ENCODE measurements at regions not wholly inside any gene's neighbourhood (a gene's known extent, or its start where the extent isn't known, plus 50 kb on each side); places are given as distances from the start of the nearest gene placed in this dataset.

DNA sequence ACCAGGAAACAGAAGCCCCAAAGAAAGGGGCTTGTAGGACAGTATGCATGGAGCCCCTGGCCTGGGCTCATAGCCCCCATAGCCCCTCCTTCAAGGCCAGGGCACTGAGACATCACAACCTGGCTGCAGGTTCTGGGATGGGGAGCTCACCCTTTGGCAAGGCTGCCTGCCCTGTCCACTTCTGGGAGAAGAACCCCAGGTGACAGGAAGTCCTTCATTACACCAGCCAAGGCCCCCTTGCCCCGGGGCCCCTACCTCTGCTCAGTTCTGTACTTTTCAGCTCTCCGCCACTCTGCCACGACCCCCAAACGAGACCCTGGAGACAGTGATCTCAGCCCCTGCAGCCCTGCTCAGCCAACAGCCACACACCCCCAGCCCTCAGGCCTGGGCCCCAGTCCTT lies 223.2 kb upstream of the RTL1 start:
- H3K27ac ChIP-seq = no peak overlapping the region
- H3K36me3 ChIP-seq (ENCODE audit: insufficient read depth) = no peaks in the 10 kb centered on the region
- no peaks in the 10 kb centered on the region for H4K20me1 ChIP-seq (ENCODE audit: insufficient read depth)
- no peak overlapping the region for H3K9ac ChIP-seq
- no peaks in the 10 kb centered on the region for H3K79me2 ChIP-seq (ENCODE audit: insufficient read depth, low read depth)
- H3K27me3 ChIP-seq (ENCODE audit: insufficient read depth, low read depth) = peaks cover 8% of the 10 kb centered on the region
- no peak overlapping the region for H3K4me2 ChIP-seq
- TF ChIP-seq, protein P1, sequence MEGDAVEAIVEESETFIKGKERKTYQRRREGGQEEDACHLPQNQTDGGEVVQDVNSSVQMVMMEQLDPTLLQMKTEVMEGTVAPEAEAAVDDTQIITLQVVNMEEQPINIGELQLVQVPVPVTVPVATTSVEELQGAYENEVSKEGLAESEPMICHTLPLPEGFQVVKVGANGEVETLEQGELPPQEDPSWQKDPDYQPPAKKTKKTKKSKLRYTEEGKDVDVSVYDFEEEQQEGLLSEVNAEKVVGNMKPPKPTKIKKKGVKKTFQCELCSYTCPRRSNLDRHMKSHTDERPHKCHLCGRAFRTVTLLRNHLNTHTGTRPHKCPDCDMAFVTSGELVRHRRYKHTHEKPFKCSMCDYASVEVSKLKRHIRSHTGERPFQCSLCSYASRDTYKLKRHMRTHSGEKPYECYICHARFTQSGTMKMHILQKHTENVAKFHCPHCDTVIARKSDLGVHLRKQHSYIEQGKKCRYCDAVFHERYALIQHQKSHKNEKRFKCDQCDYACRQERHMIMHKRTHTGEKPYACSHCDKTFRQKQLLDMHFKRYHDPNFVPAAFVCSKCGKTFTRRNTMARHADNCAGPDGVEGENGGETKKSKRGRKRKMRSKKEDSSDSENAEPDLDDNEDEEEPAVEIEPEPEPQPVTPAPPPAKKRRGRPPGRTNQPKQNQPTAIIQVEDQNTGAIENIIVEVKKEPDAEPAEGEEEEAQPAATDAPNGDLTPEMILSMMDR (conservative IDR thresholded peaks at IDR 0.05; ENCODE audit: low read depth, low read length) = no peak
- H3K4me1 ChIP-seq (ENCODE audit: low read depth, poor library complexity, severe bottlenecking) = no peaks in the 10 kb centered on the region
- H3K4me3 ChIP-seq (IDR thresholded peaks at IDR 0.05; ENCODE audit: insufficient read depth, low read depth, low read length) = no peak overlapping the region
- no peak overlapping the region for H2AFZ ChIP-seq (ENCODE audit: low read depth)

DNA sequence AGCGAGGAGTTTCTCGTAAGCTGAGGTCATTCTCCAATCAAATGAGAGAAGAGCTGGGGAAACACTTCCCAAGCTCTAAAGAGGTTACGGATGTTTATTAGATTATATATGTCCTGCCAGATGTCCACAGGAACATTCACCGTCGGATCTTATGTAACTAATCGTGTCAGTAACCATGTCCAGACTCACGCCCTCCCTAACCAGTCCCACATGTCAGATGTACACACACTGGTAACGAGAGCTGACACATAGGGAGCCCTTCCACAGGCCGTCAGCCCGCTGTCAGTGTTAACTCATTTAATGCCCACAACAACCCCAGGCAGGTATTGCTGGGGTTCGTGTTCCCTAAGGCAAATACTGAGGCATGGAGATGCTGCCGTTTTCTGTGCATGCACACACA lies 223.7 kb upstream of the RTL1 start:
- Histone ChIP-seq H3K27me3 (ENCODE audit: insufficient read depth, low read depth) (peaks cover 7% of the 10 kb centered on the region), H3K27ac (no peak overlapping the region), H3K9ac (no peak overlapping the region), H3K36me3 (ENCODE audit: insufficient read depth) (no peaks in the 10 kb centered on the region), H3K4me3 (IDR thresholded peaks at IDR 0.05; ENCODE audit: insufficient read depth, low read depth, low read length) (no peak overlapping the region), H3K79me2 (ENCODE audit: insufficient read depth, low read depth) (no peaks in the 10 kb centered on the region), H2AFZ (ENCODE audit: low read depth) (no peak overlapping the region), H3K4me1 (ENCODE audit: low read depth, poor library complexity, severe bottlenecking) (no peaks in the 10 kb centered on the region), H3K4me2 (no peak overlapping the region), H4K20me1 (ENCODE audit: insufficient read depth) (no peaks in the 10 kb centered on the region)
- TF ChIP-seq, protein P1 (conservative IDR thresholded peaks at IDR 0.05; ENCODE audit: low read depth, low read length) = no peak

DNA sequence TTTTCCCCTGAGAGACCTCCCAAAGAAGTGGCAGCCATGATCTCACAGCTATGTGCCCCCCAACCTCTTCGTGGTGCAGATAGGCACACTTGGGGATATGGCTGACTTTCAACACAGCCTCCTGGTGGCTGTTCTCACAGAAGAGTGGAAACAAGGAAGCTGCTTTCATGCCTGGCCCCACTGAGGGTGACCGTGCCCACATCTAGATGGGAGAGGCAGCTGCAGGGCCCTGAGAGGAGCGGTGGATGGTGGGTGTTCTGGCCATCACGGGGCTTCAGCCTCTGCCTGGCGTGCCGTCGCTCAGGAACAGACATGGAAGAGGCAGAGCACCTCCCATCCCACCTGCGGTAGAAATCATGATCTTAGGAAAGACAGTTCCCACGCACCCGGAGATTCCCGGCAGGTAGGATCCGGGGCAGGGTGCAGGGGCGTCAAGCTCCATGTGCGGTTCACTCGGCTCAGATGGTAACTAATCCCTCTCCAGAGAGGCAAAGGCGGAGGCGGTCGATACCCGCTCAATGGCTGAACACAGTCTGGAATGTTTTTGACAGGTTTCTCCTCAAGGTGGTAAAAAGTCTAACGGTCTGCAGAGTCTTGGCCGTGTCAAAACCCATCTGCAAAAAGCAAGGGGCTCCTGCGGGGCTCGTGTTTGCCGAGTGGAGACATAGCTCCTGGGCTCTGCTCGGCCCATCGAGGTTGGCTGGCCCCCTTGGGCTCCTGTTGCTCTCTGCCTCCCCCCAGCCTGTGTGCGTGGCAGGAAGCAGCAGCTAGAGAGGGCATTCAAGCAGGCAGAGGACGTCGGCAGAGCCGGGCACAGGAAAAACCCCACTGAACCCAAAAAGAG lies 225.2 kb upstream of the RTL1 start:
- Histone ChIP-seq H3K27ac (no peak overlapping the region), H3K9ac (no peak overlapping the region), H3K36me3 (ENCODE audit: insufficient read depth) (no peaks in the 10 kb centered on the region), H2AFZ (ENCODE audit: low read depth) (no peak overlapping the region), H3K4me2 (no peak overlapping the region), H4K20me1 (ENCODE audit: insufficient read depth) (no peaks in the 10 kb centered on the region), H3K4me1 (ENCODE audit: low read depth, poor library complexity, severe bottlenecking) (no peaks in the 10 kb centered on the region), H3K4me3 (IDR thresholded peaks at IDR 0.05; ENCODE audit: insufficient read depth, low read depth, low read length) (no peak overlapping the region), H3K27me3 (ENCODE audit: insufficient read depth, low read depth) (no peaks in the 10 kb centered on the region; the same call in 1 of the 2 replicates), H3K79me2 (ENCODE audit: insufficient read depth, low read depth) (no peaks in the 10 kb centered on the region)
- TF ChIP-seq, protein P1 (conservative IDR thresholded peaks at IDR 0.05; ENCODE audit: low read depth, low read length) = no peak

DNA sequence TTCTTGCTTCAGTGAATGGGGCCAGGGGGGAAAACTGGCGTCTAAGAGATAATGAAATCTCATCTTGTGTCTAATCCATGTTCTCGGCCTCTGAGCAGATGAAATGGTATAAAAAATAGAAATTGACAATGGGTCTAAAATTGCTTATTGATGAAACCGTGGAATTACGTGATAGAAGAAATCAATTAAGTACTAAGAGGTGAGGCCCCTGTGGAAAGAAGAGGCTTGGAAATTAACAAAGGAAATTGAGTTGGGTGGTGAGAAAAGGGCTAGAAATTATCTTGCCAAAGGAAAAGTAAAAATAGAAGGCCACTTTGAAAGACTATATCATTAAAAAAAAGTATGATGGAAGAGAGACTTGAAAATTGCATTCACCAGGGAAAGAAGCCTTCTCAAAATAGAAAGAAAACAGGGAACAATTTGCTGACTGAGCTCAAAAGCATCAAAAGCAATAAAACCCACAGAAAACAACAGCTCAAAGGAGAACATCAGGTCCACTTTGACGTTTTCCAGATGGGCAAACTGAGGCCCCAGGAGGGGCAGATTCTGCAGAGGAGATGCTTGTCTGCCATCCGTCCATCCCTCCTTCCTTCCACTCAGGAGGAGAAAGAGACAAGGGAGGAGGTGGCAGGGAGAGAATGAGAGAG lies 226.1 kb upstream of the RTL1 start:
- TF ChIP-seq, protein P1 (conservative IDR thresholded peaks at IDR 0.05; ENCODE audit: low read depth, low read length) = no peak
- H3K79me2 ChIP-seq (ENCODE audit: insufficient read depth, low read depth) = no peaks in the 10 kb centered on the region
- no peak overlapping the region for H3K9ac ChIP-seq
- no peaks in the 10 kb centered on the region; the same call in 1 of the 2 replicates for H3K27me3 ChIP-seq (ENCODE audit: insufficient read depth, low read depth)
- H3K36me3 ChIP-seq (ENCODE audit: insufficient read depth) = no peaks in the 10 kb centered on the region
- H4K20me1 ChIP-seq (ENCODE audit: insufficient read depth) = no peaks in the 10 kb centered on the region
- H3K4me2 ChIP-seq = no peak overlapping the region
- H3K27ac ChIP-seq = no peak overlapping the region
- no peaks in the 10 kb centered on the region for H3K4me1 ChIP-seq (ENCODE audit: low read depth, poor library complexity, severe bottlenecking)
- H3K4me3 ChIP-seq (IDR thresholded peaks at IDR 0.05; ENCODE audit: insufficient read depth, low read depth, low read length) = no peak overlapping the region
- H2AFZ ChIP-seq (ENCODE audit: low read depth) = no peak overlapping the region
